A673 (cell line): ENCODE measurements at regions not wholly inside any gene's neighbourhood (a gene's known extent, or its start where the extent isn't known, plus 50 kb on each side); places are given as distances from the start of the nearest gene placed in this dataset.

Experiments
- BruUV-seq: library from RNA; stranded (reverse); fragments of 400-500 nt; replicated peaks from 2 replicates; lab custom pipeline; 2021; lab: Mats Ljungman, UMichigan
- CTCF ChIA-PET: fragments of 300-600 bp; sonication (Branson Sonifier 250); formaldehyde crosslinking; loops from one replicate; lab custom pipeline; 2022; ENCODE audit warnings: antibody characterized with exemption; lab: Charles Lee
- POLR2A ChIA-PET: fragments of 300-600 bp; sonication (Branson Sonifier 250); formaldehyde crosslinking; loops from one replicate; lab custom pipeline; 2022; ENCODE audit warnings: antibody characterized with exemption; ENCODE audit not compliant: low non-redundant PET; lab: Charles Lee
- DNase-seq: peaks from one replicate; pipeline ENCODE4 v3.0.0-alpha.2; 2015; ENCODE audit warnings: low spot score
- H3K27ac ChIP-seq: fragments of 200-600 bp; sonication (generic); 2 replicates; pipeline ENCODE4 v1.5.1; 2016; ENCODE audit warnings: mixed run types, low read depth, mild to moderate bottlenecking, mixed read lengths, antibody characterized with exemption, low read length; ENCODE audit not compliant: poor library complexity, severe bottlenecking
- H3K27me3 ChIP-seq: fragments of 200-600 bp; sonication (generic); replicated peaks from 2 replicates; pipeline ENCODE4 v1.6.1; 2017; ENCODE audit warnings: mixed run types, low read depth, mild to moderate bottlenecking, mixed read lengths, antibody characterized with exemption, low read length; ENCODE audit not compliant: insufficient read depth, poor library complexity
- H3K36me3 ChIP-seq: fragments of 200-600 bp; sonication (generic); 2 replicates; pipeline ENCODE4 v1.6.1; 2016; ENCODE audit warnings: mixed run types, mild to moderate bottlenecking, mixed read lengths, antibody characterized with exemption, low read length; ENCODE audit not compliant: insufficient read depth, poor library complexity, severe bottlenecking
- H3K4me1 ChIP-seq: fragments of 200-600 bp; sonication (generic); 2 replicates; pipeline ENCODE4 v1.6.1; 2017; ENCODE audit warnings: mixed run types, mild to moderate bottlenecking, mixed read lengths, antibody characterized with exemption, low read length; ENCODE audit not compliant: insufficient read depth, poor library complexity, severe bottlenecking
- H3K4me3 ChIP-seq: fragments of 200-600 bp; sonication (generic); 2 replicates; pipeline ENCODE4 v1.5.1; 2016; ENCODE audit warnings: low read depth, mixed run types, mild to moderate bottlenecking, mixed read lengths, low read length; ENCODE audit not compliant: poor library complexity, severe bottlenecking
- H3K9me3 ChIP-seq: fragments of 200-600 bp; sonication (generic); 2 replicates; pipeline ENCODE4 v1.6.1; 2016; ENCODE audit warnings: mixed run types, low read depth, mild to moderate bottlenecking, mixed read lengths, antibody characterized with exemption, low read length; ENCODE audit not compliant: poor library complexity, severe bottlenecking
- CTCF ChIP-seq: fragments of 300-800, 200-600 bp; sonication (generic); conservative IDR thresholded peaks from 2 replicates; pipeline ENCODE4 v1.5.1; 2017; ENCODE audit warnings: low read depth, mild to moderate bottlenecking, antibody characterized with exemption, low read length, moderate library complexity, mixed read lengths
- EZH2 ChIP-seq: fragments of 200-600 bp; sonication (generic); IDR thresholded peaks from 2 replicates; pipeline ENCODE4 v1.6.1; 2017; ENCODE audit warnings: borderline replicate concordance, low read depth, mild to moderate bottlenecking, mixed read lengths, antibody characterized with exemption, low read length; ENCODE audit not compliant: poor library complexity, severe bottlenecking
- intact Hi-C: fragments of 100-400 bp; cut with micrococcal nuclease; formaldehyde crosslinking; loops from one replicate; pipeline ENCODE4 v1.10.0; 2022; ENCODE audit not compliant: unreplicated experiment

GRCh38 chr21:26626187-26626586 lies 53.1 kb upstream of the CYYR1 start:
- Histone ChIP-seq H3K4me1 (no peaks in the 10 kb centered on the region), H3K4me3 (no peak overlapping the region), H3K36me3 (no peaks in the 10 kb centered on the region), H3K9me3 (peaks cover under 1% of the 10 kb centered on the region), H3K27ac (no peak overlapping the region), H3K27me3 (no peaks in the 10 kb centered on the region)
- DNase-seq, result no peak
- TF ChIP-seq EZH2 (no peak), CTCF (no peak)
- ChIA-PET CTCF (no interaction called here), POLR2A (interaction anchor here (0.6 kb wide), 1 partner anchor 784 kb away, joined by 3 read pairs; no protein-coding TSS in a partner anchor)
- no TSS peak for BruUV-seq
- intact Hi-C loops, result no loop called here

GRCh38 chr21:26624983-26625519 lies 52.0 kb upstream of the CYYR1 start:
- Histone ChIP-seq H3K4me3 (no peak overlapping the region), H3K9me3 (no peaks in the 10 kb centered on the region), H3K27me3 (no peaks in the 10 kb centered on the region), H3K4me1 (no peaks in the 10 kb centered on the region), H3K27ac (no peak overlapping the region), H3K36me3 (no peaks in the 10 kb centered on the region)
- CTCF ChIA-PET, result no interaction called here
- no TSS peak for BruUV-seq
- intact Hi-C loops, result no loop called here
- TF ChIP-seq CTCF (no peak), EZH2 (no peak)
- POLR2A ChIA-PET, result no interaction called here
- no peak for DNase-seq
